ENCODE measurements at regions not wholly inside any gene's neighbourhood (a gene's known extent, or its start where the extent isn't known, plus 50 kb on each side); places are given as distances from the start of the nearest gene placed in this dataset.

- ATAC-seq, result no peak
- Mint-ChIP-seq H3K36me3 (no peaks in the 10 kb centered on the region), H3K4me1 (no peaks in the 10 kb centered on the region), H3K9me3 (no peaks in the 10 kb centered on the region), H3K27ac (no peak overlapping the region), H3K27me3 (no peaks in the 10 kb centered on the region), H3K4me3 (no peak overlapping the region)
Observed at GRCh38 chr15:35854316-35854715, 308.4 kb upstream of the DPH6 start.

- H3K36me3 Mint-ChIP-seq, result no peaks in the 10 kb centered on the region
- no peaks in the 10 kb centered on the region for H3K4me1 Mint-ChIP-seq
- ATAC-seq, result no peak
- no peak overlapping the region for H3K4me3 Mint-ChIP-seq
- no peaks in the 10 kb centered on the region for H3K27me3 Mint-ChIP-seq
- no peaks in the 10 kb centered on the region for H3K9me3 Mint-ChIP-seq
- no peak overlapping the region for H3K27ac Mint-ChIP-seq
Observed at GRCh38 chr15:35857567-35858226, 311.7 kb upstream of the DPH6 start.

DNA sequence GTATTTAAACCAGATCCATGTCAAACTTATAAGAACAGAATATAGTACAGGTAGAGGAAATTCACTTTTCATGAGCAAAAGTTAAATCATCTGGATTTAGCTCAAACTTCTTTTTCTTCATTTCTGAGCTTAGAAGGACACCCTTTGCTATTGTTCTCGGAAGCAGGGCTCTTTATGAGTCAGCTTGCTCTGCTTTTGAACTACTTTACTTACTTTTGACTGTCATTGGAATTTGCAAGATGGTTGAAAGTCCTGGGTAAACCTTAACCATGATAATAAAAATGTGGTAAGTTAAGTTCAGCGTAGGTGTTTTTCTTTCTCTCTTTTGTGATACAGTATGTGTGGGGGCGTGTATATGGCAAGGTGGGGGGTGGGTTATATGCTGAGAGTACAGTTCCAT, 312.7 kb upstream of the DPH6 start:
- no peaks in the 10 kb centered on the region for H3K27me3 Mint-ChIP-seq
- H3K27ac Mint-ChIP-seq, result no peak overlapping the region
- no peaks in the 10 kb centered on the region for H3K9me3 Mint-ChIP-seq
- no peak overlapping the region for H3K4me3 Mint-ChIP-seq
- no peak for ATAC-seq
- no peaks in the 10 kb centered on the region for H3K4me1 Mint-ChIP-seq
- no peaks in the 10 kb centered on the region for H3K36me3 Mint-ChIP-seq

DNA sequence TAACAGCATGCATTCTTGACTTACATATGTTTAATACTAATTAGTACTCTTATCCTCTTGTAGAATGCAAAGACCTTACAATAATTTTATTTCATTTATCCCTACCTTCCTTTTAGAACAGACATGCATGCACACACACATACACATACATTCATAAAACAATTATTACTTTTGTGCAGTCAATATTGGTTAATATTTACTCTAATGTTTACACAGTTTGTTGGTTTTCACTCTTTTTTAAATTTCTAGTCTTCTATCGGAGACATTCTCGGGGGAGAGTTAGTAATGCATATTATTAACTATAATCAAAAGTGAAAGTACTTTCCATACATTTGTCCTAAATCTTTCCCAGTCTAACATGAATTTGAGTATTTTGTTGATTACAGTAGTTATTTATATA, 317.7 kb upstream of the DPH6 start:
- ATAC-seq, result no peak
- H3K36me3 Mint-ChIP-seq, result no peaks in the 10 kb centered on the region
- no peak overlapping the region for H3K4me3 Mint-ChIP-seq
- no peaks in the 10 kb centered on the region for H3K9me3 Mint-ChIP-seq
- H3K4me1 Mint-ChIP-seq, result no peaks in the 10 kb centered on the region
- H3K27ac Mint-ChIP-seq, result no peak overlapping the region
- H3K27me3 Mint-ChIP-seq, result no peaks in the 10 kb centered on the region

- ATAC-seq, result no peak
- no peak overlapping the region for H3K27ac Mint-ChIP-seq
Observed at GRCh38 chr15:35867356-35867755, 321.4 kb upstream of the DPH6 start.

GRCh38 chr15:35871282-35871681, 325.3 kb upstream of the DPH6 start:
- Mint-ChIP-seq H3K9me3 (peaks cover 3% of the 10 kb centered on the region), H3K27me3 (no peaks in the 10 kb centered on the region), H3K4me3 (no peak overlapping the region), H3K36me3 (no peaks in the 10 kb centered on the region), H3K27ac (no peak overlapping the region), H3K4me1 (no peaks in the 10 kb centered on the region)
- no peak for ATAC-seq

More at GRCh38 chr15:35867356-35867755, 321.4 kb upstream of the DPH6 start:
- Mint-ChIP-seq H3K4me1 (no peaks in the 10 kb centered on the region), H3K27me3 (no peaks in the 10 kb centered on the region), H3K36me3 (no peaks in the 10 kb centered on the region), H3K4me3 (no peak overlapping the region), H3K9me3 (peaks cover 3% of the 10 kb centered on the region)

- Mint-ChIP-seq H3K4me3 (no peak overlapping the region), H3K27ac (no peak overlapping the region), H3K27me3 (no peaks in the 10 kb centered on the region), H3K36me3 (no peaks in the 10 kb centered on the region), H3K4me1 (no peaks in the 10 kb centered on the region), H3K9me3 (peaks cover 3% of the 10 kb centered on the region)
- ATAC-seq, result no peak
Observed at GRCh38 chr15:35871812-35872211, 325.8 kb upstream of the DPH6 start.

DNA sequence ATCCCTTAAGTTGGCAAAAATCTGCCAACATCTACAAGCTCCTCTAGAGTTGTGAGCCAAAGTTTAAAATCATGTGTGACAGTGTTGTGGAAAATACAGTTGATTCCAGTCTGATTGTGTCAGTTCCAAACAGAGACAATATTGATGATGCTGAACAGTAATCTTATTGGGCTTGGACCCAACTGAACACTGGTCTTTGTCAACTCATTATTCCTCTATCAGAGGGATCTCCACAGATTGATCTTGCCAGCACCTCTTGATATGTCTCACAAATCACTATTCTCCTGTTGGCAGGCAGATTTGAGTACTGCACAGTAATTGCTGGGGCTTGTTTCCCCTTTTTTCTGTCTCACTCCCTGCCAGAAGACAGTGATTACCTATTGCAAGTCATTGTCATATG, 326.6 kb upstream of the DPH6 start:
- no peak for ATAC-seq
- peaks cover 3% of the 10 kb centered on the region for H3K9me3 Mint-ChIP-seq
- no peaks in the 10 kb centered on the region for H3K36me3 Mint-ChIP-seq
- no peak overlapping the region for H3K27ac Mint-ChIP-seq
- no peaks in the 10 kb centered on the region for H3K4me1 Mint-ChIP-seq
- H3K4me3 Mint-ChIP-seq, result no peak overlapping the region
- H3K27me3 Mint-ChIP-seq, result no peaks in the 10 kb centered on the region

DNA sequence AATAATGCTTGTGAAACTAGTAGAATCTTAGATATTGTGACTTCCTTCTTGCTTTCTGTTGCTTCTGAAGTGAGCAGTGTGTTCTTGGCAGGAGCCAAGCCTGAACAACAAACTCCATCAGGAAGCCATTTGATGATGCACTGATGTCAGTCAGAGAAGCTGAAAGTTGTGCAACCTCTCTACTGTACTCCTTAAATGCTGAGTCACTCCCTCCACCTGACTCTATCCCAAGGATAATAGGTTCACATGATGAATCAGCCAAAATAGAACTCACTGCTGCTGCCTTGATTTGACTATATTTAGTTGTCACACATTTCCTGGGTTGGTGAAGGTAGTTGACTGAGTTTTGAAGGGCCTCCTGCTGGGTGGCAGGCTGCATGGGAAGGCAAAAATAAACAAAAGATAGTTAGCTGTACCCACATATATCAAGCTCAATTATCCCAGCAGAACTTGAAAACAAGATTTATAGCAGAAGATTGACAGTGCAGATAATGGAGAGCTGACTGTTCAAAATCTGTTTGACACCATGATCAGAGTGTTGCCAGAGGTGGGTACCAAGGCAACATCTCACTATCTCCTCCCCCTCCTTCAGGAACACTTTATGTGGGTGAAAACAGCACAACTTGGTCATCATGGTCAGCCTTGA, 328.4 kb upstream of the DPH6 start:
- no peak for ATAC-seq
- no peak overlapping the region for H3K27ac Mint-ChIP-seq
- peaks cover 8% of the 10 kb centered on the region for H3K9me3 Mint-ChIP-seq
- H3K4me3 Mint-ChIP-seq, result no peak overlapping the region
- H3K36me3 Mint-ChIP-seq, result no peaks in the 10 kb centered on the region
- H3K4me1 Mint-ChIP-seq, result no peaks in the 10 kb centered on the region
- no peaks in the 10 kb centered on the region for H3K27me3 Mint-ChIP-seq

DNA sequence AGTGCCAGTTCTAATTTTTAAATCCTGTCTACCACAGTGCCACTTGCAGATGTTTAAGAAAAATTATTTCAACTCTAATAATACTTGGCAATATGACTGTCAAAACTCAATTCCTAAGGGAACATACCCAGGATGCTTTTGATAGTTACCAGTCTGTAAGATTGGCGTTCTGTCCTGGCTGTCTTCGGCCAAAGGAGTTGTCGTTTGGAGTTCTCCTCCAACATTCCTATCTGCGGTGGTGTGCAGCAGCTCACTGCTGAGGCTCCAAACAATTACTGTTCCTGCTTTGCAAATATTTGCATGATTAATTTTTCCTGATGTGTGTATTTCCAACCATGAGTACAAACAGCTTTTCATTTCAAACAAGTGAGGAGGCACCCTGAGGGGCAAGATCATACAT, 330.8 kb upstream of the DPH6 start:
- no peaks in the 10 kb centered on the region for H3K36me3 Mint-ChIP-seq

DNA sequence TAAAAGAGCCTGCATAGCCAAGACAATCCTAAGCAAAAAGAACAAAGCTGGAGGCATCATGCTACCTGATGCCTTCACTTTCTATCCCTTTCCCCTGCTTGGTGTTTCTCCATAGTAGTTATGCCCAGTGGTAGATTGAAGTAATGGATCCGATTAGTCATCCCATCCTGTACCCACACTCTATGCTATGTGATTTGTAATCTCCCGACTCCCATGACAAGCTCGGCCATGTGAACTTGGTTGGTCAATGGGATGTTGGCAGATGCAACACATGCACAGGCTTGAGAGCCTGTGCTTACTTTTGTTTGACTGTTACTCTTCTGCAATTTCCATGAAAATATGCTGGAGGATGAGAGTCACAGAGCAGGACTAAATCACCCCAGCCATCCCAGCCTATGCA, 334.9 kb upstream of the DPH6 start:
- no peaks in the 10 kb centered on the region for H3K4me1 Mint-ChIP-seq
- no peak overlapping the region for H3K4me3 Mint-ChIP-seq
- ATAC-seq, result no peak
- H3K9me3 Mint-ChIP-seq, result peaks cover 4% of the 10 kb centered on the region
- no peaks in the 10 kb centered on the region for H3K27me3 Mint-ChIP-seq
- H3K27ac Mint-ChIP-seq, result no peak overlapping the region
- no peaks in the 10 kb centered on the region for H3K36me3 Mint-ChIP-seq

More for the DNA sequence above, 330.8 kb upstream of the DPH6 start:
- no peaks in the 10 kb centered on the region for H3K4me1 Mint-ChIP-seq
- no peak for ATAC-seq
- H3K9me3 Mint-ChIP-seq, result peaks cover 4% of the 10 kb centered on the region
- H3K4me3 Mint-ChIP-seq, result no peak overlapping the region
- no peaks in the 10 kb centered on the region for H3K27me3 Mint-ChIP-seq
- H3K27ac Mint-ChIP-seq, result no peak overlapping the region

GRCh38 chr15:35885870-35886269, 339.9 kb upstream of the DPH6 start:
- Mint-ChIP-seq H3K4me1 (no peaks in the 10 kb centered on the region), H3K27ac (no peak overlapping the region), H3K4me3 (no peak overlapping the region), H3K9me3 (no peaks in the 10 kb centered on the region), H3K36me3 (no peaks in the 10 kb centered on the region), H3K27me3 (no peaks in the 10 kb centered on the region)
- ATAC-seq, result no peak

DNA sequence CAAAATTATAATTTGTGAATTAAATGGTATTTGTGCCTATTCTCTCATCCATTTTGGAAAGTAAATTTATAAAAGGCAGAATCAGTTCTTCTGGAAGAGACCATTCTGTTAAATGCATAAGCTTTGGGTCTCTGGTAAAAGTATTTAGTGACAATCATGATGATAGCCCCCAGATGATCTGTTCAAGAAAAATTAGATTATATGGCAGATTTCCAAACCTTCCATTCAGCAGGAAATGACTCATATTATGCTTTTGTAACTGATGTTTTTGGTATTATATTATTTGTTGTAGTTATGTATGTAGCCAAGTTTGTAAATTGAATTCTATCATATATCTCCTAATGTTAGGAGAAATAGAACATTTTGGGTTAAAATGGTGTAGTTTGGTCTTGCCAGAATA, 340.8 kb upstream of the DPH6 start:
- ATAC-seq, result no peak
- Mint-ChIP-seq H3K4me3 (no peak overlapping the region), H3K36me3 (no peaks in the 10 kb centered on the region), H3K9me3 (no peaks in the 10 kb centered on the region), H3K27me3 (no peaks in the 10 kb centered on the region), H3K4me1 (no peaks in the 10 kb centered on the region), H3K27ac (no peak overlapping the region)

GRCh38 chr15:35888815-35889214, 342.9 kb upstream of the DPH6 start:
- H3K27ac Mint-ChIP-seq, result no peak overlapping the region
- H3K36me3 Mint-ChIP-seq, result no peaks in the 10 kb centered on the region
- no peaks in the 10 kb centered on the region for H3K4me1 Mint-ChIP-seq
- no peaks in the 10 kb centered on the region for H3K9me3 Mint-ChIP-seq
- no peak for ATAC-seq
- H3K4me3 Mint-ChIP-seq, result no peak overlapping the region
- H3K27me3 Mint-ChIP-seq, result no peaks in the 10 kb centered on the region

DNA sequence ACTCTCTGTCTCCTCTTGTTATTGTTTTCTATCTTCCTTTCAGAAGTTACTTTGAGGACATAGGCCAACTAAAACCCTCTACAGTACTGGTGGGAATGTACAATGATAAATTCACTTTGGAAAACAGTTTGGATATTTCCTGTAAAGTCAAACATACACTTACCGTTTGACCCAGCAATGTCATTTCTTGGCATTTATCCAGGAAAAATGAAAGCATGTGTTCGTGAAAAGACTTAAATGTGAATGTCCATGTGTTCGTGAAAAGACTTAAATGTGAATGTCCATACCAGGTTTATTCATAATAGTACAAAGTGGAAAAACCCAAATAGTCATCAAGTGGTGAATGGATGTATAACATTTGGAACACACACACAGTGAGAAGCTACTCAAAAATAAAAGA, 361.5 kb upstream of the DPH6 start:
- no peak overlapping the region for H3K4me3 Mint-ChIP-seq
- peaks cover 2% of the 10 kb centered on the region for H3K9me3 Mint-ChIP-seq
- no peaks in the 10 kb centered on the region for H3K4me1 Mint-ChIP-seq

DNA sequence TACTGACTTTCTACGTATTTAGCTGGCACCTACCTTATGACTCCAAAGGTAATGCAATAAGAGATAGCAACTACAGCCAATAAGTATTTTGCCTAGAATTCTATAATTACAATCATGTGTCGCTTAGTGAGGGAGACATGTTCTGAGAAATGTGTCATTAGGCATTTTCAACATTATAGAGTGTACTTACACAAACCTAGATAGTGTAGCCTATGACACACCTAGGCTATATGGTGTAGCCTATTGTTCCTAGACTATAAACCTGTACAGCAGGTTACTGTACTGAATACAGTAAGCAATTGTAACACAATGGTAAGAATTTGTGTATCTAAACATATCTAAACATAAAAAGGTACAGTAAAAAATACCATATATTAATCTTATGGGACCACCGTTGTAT, 363.4 kb upstream of the DPH6 start:
- Mint-ChIP-seq H3K4me3 (no peak overlapping the region), H3K4me1 (no peaks in the 10 kb centered on the region), H3K27me3 (no peaks in the 10 kb centered on the region), H3K36me3 (no peaks in the 10 kb centered on the region), H3K27ac (no peak overlapping the region), H3K9me3 (no peaks in the 10 kb centered on the region)
- no peak for ATAC-seq

More for the DNA sequence above, 361.5 kb upstream of the DPH6 start:
- no peak overlapping the region for H3K27ac Mint-ChIP-seq
- no peaks in the 10 kb centered on the region for H3K36me3 Mint-ChIP-seq
- H3K27me3 Mint-ChIP-seq, result no peaks in the 10 kb centered on the region
- no peak for ATAC-seq
